GM23248 (cell line): ENCODE measurements at regions not wholly inside any gene's neighbourhood (a gene's known extent, or its start where the extent isn't known, plus 50 kb on each side); places are given as distances from the start of the nearest gene placed in this dataset.

Experiments
- EZH2 ChIP-seq: fragments of 200-600 bp; sonication (generic); IDR thresholded peaks from 2 replicates; pipeline ENCODE4 v1.6.1; 2018; ENCODE audit warnings: antibody characterized with exemption, mild to moderate bottlenecking; ENCODE audit not compliant: insufficient read depth, poor library complexity, severe bottlenecking
- EZH2phosphoT487 ChIP-seq: fragments of 200-600 bp; sonication (generic); IDR thresholded peaks from 2 replicates; pipeline ENCODE4 v1.6.1; 2018; ENCODE audit warnings: antibody characterized with exemption, moderate library complexity, mild to moderate bottlenecking, low read depth; ENCODE audit not compliant: insufficient read depth

DNA sequence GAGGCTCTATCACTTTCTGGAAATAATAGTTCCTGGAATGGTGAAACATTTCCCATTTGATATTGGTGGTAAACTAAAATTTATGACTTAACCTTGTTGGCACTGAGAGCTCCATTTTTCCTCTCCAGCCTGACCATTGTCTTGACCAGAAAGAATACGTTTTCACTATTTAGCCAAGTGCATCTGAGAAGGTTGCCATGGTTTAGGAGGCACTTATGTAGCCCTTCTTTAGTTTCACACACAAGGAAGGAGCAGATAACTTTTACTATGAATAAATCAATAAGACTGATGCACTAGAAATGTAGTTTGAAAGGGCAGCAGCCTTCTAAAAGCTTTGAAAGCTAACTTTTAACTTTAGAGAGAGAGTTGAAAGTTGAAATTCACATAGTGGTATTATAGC is 1045.5 kb upstream of the CDH6 start:
- TF ChIP-seq EZH2 (no peak), EZH2phosphoT487 (no peak)
